HEK293T (cell line): ENCODE measurements at regions not wholly inside any gene's neighbourhood (a gene's known extent, or its start where the extent isn't known, plus 50 kb on each side); places are given as distances from the start of the nearest gene placed in this dataset.

Experiments
- ARNT ChIP-seq: fragments of 450-650 bp; IDR thresholded peaks from 2 replicates; pipeline ENCODE4 v1.6.1; 2017; ENCODE audit warnings: mild to moderate bottlenecking
- FOXA1 ChIP-seq: fragments of 450-650 bp; IDR thresholded peaks from 2 replicates; pipeline ENCODE4 v1.6.1; 2016; ENCODE audit warnings: mild to moderate bottlenecking
- FOXK2 ChIP-seq: fragments of 450-650 bp; IDR thresholded peaks from 2 replicates; pipeline ENCODE4 v1.6.1; 2016; ENCODE audit warnings: mild to moderate bottlenecking
- HDGF ChIP-seq: fragments of 450-650 bp; IDR thresholded peaks from 2 replicates; pipeline ENCODE4 v1.6.1; 2017; ENCODE audit warnings: antibody characterized with exemption, borderline replicate concordance
- PKNOX1 ChIP-seq: fragments of 450-650 bp; IDR thresholded peaks from 2 replicates; pipeline ENCODE4 v1.6.1; 2016
- SUZ12 ChIP-seq: fragments of 450-650 bp; IDR thresholded peaks from 2 replicates; pipeline ENCODE4 v1.6.1; 2016; ENCODE audit warnings: mild to moderate bottlenecking

DNA sequence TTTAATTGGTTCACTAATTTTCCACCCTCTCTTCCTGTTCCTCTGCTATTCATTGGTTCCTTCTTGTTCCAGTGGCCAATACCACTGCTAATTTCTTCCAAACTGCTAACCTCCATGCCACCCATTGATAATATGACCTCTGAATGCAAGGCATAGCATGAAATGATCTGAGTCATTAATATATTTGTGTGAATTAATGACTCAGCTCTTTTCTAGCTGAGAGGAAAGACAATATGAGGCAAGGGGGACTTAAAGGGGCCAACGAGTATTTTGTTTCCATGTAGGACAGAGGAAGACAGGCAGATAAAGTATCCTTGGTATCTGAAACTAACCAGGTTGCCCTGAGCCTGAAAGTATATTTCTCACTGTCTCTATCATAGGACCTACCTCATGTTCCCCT lies 154.3 kb upstream of the BRINP1 start:
- TF ChIP-seq SUZ12, result no peak
- TF ChIP-seq HDGF, result no peak
- TF ChIP-seq ARNT, result no peak
- no peak for TF ChIP-seq PKNOX1
- no peak for TF ChIP-seq FOXA1
- no peak for TF ChIP-seq FOXK2
